WTC11 (cell line): ENCODE measurements at regions not wholly inside any gene's neighbourhood (a gene's known extent, or its start where the extent isn't known, plus 50 kb on each side); places are given as distances from the start of the nearest gene placed in this dataset.

Experiments used
- ATAC-seq: fragments of 200-7000 bp; cut with Tn5 transposase; 2 replicates; pipeline ENCODE4 v1.10.0; 2021; ENCODE audit warnings: mild to moderate bottlenecking, moderate library complexity
- CTCF ChIA-PET: fragments of 300-600 bp; sonication (Branson Sonifier 250); formaldehyde crosslinking; loops from one replicate; lab custom pipeline; 2021; ENCODE audit warnings: antibody characterized with exemption; lab: Charles Lee
- POLR2A ChIA-PET: fragments of 350-600 bp; sonication (Branson Sonifier 250); formaldehyde crosslinking; loops from one replicate; lab custom pipeline; 2021; ENCODE audit warnings: antibody characterized with exemption; lab: Charles Lee
- DNase-seq: peaks from one replicate; pipeline ENCODE4 v3.0.0; 2021; ENCODE audit warnings: low spot score
- H3K27ac Mint-ChIP-seq: 2 replicates; pipeline ENCODE4 v1.8.0; 2021; ENCODE audit warnings: mixed read lengths
- H3K27me3 Mint-ChIP-seq: 2 replicates; pipeline ENCODE4 v1.8.0; 2021; ENCODE audit warnings: low read depth, mild to moderate bottlenecking, moderate library complexity, mixed read lengths
- H3K36me3 Mint-ChIP-seq: 2 replicates; pipeline ENCODE4 v1.8.0; 2021; ENCODE audit warnings: mixed read lengths
- H3K4me1 Mint-ChIP-seq: 2 replicates; pipeline ENCODE4 v1.8.0; 2022; ENCODE audit warnings: mixed read lengths
- H3K4me3 Mint-ChIP-seq: 2 replicates; pipeline ENCODE4 v1.8.0; 2021; ENCODE audit warnings: mild to moderate bottlenecking, moderate library complexity, mixed read lengths
- H3K9me3 Mint-ChIP-seq: 2 replicates; pipeline ENCODE4 v1.8.0; 2021; ENCODE audit warnings: mixed read lengths
- CBFB ChIP-seq: sonication (generic); formaldehyde crosslinking; IDR thresholded peaks from 2 replicates; pipeline ENCODE4 v1.8.1; 2022; ENCODE audit warnings: mild to moderate bottlenecking, low read depth, missing genetic modification reagents
- CREM ChIP-seq: sonication (generic); formaldehyde crosslinking; IDR thresholded peaks from 2 replicates; pipeline ENCODE4 v1.8.1; 2022; ENCODE audit warnings: mild to moderate bottlenecking, missing genetic modification reagents, moderate library complexity
- ELF4 ChIP-seq: sonication (generic); formaldehyde crosslinking; IDR thresholded peaks from 2 replicates; pipeline ENCODE4 v1.8.1; 2022; ENCODE audit warnings: low read depth, mild to moderate bottlenecking, moderate library complexity, missing genetic modification reagents
- FOXK1 ChIP-seq: sonication (generic); formaldehyde crosslinking; IDR thresholded peaks from 2 replicates; pipeline ENCODE4 v1.8.0; 2022; ENCODE audit warnings: mild to moderate bottlenecking, moderate library complexity, missing genetic modification reagents
- FOXP1 ChIP-seq: sonication (generic); formaldehyde crosslinking; IDR thresholded peaks from 2 replicates; pipeline ENCODE4 v1.8.0; 2022; ENCODE audit warnings: missing genetic modification reagents, mild to moderate bottlenecking, moderate library complexity, borderline replicate concordance
- GRHL2 ChIP-seq: fragments of 250-450 bp; sonication (Bioruptor Pico); IDR thresholded peaks from 2 replicates; pipeline ENCODE4 v1.8.0; 2022; ENCODE audit warnings: mild to moderate bottlenecking, moderate library complexity; ENCODE audit not compliant: insufficient replicate concordance, severe bottlenecking
- OVOL2 ChIP-seq: fragments of 250-450 bp; sonication (Bioruptor Pico); IDR thresholded peaks from 2 replicates; pipeline ENCODE4 v1.9.0; 2021; ENCODE audit warnings: mild to moderate bottlenecking, borderline replicate concordance
- SMAD4 ChIP-seq: sonication (generic); formaldehyde crosslinking; IDR thresholded peaks from 2 replicates; pipeline ENCODE4 v1.8.0; 2022; ENCODE audit warnings: mild to moderate bottlenecking, missing genetic modification reagents
- TEAD1 ChIP-seq: sonication (generic); formaldehyde crosslinking; IDR thresholded peaks from 2 replicates; pipeline ENCODE4 v1.8.0; 2022; ENCODE audit warnings: mild to moderate bottlenecking, missing genetic modification reagents
- ZNF138 ChIP-seq: sonication (generic); formaldehyde crosslinking; conservative IDR thresholded peaks from 2 replicates; pipeline ENCODE4 v1.8.1; 2022; ENCODE audit warnings: mild to moderate bottlenecking, moderate library complexity, missing genetic modification reagents
- TF ChIP-seq, protein P1 (sequence below): sonication (generic); formaldehyde crosslinking; IDR thresholded peaks from 2 replicates; pipeline ENCODE4 v1.8.1; 2023; ENCODE audit warnings: mild to moderate bottlenecking, missing genetic modification reagents, moderate library complexity
- TF ChIP-seq, protein P2 (sequence below): sonication (generic); formaldehyde crosslinking; IDR thresholded peaks from 2 replicates; pipeline ENCODE4 v1.8.1; 2023; ENCODE audit warnings: mild to moderate bottlenecking, missing genetic modification reagents
- TF ChIP-seq, protein P3 (sequence below): sonication (generic); formaldehyde crosslinking; IDR thresholded peaks from 2 replicates; pipeline ENCODE4 v1.8.1; 2023; ENCODE audit warnings: mild to moderate bottlenecking, missing genetic modification reagents, moderate library complexity
- TF ChIP-seq, protein P4 (sequence below): sonication (generic); formaldehyde crosslinking; IDR thresholded peaks from 2 replicates; pipeline ENCODE4 v1.8.0; 2022; ENCODE audit warnings: mild to moderate bottlenecking, missing genetic modification reagents
- TF ChIP-seq, protein P5 (sequence below): sonication (generic); formaldehyde crosslinking; IDR thresholded peaks from 2 replicates; pipeline ENCODE4 v1.8.0; 2022; ENCODE audit warnings: mild to moderate bottlenecking, missing genetic modification reagents
- TF ChIP-seq, protein P6 (sequence below): fragments of 250-450 bp; sonication (Bioruptor Pico); IDR thresholded peaks from 2 replicates; pipeline ENCODE4 v1.8.0; 2021; ENCODE audit warnings: mild to moderate bottlenecking
- TF ChIP-seq, protein P7 (sequence below): sonication (generic); formaldehyde crosslinking; IDR thresholded peaks from 2 replicates; pipeline ENCODE4 v1.8.1; 2022; ENCODE audit warnings: mild to moderate bottlenecking, missing genetic modification reagents, moderate library complexity, borderline replicate concordance
- TF ChIP-seq, protein P8 (sequence below): sonication (generic); formaldehyde crosslinking; IDR thresholded peaks from 2 replicates; pipeline ENCODE4 v1.8.1; 2022; ENCODE audit warnings: low read depth, missing genetic modification reagents, borderline replicate concordance
- TF ChIP-seq, protein P9 (sequence below): sonication (generic); formaldehyde crosslinking; IDR thresholded peaks from 2 replicates; pipeline ENCODE4 v1.8.1; 2023; ENCODE audit warnings: mild to moderate bottlenecking, missing genetic modification reagents, borderline replicate concordance
- TF ChIP-seq, protein P10 (sequence below): sonication (generic); formaldehyde crosslinking; IDR thresholded peaks from 2 replicates; pipeline ENCODE4 v1.8.1; 2023; ENCODE audit warnings: mild to moderate bottlenecking, missing genetic modification reagents

DNA sequence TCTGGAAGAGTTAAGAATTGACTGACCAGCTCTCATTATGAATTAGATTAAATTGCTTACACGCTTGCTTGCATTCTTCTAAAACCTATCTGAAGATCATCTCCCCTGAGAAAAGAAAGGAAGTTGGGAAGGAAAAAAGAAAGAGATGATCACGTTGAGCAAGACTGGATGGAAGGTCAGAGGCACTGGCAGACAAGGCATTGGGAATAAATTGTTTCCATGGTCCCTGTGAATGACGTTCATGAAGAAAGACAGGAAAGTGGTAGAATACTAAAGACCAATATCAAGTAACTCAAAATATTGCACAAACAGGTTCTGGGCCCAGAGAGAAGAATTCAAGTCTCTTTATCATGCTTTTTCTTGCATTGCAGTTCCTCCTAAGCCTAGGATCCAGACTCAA, 1045.4 kb upstream of the MAP3K7 start (continued):
- TF ChIP-seq, protein P1, sequence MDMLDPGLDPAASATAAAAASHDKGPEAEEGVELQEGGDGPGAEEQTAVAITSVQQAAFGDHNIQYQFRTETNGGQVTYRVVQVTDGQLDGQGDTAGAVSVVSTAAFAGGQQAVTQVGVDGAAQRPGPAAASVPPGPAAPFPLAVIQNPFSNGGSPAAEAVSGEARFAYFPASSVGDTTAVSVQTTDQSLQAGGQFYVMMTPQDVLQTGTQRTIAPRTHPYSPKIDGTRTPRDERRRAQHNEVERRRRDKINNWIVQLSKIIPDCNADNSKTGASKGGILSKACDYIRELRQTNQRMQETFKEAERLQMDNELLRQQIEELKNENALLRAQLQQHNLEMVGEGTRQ (CRISPR knock-in tag), result no peak
- TF ChIP-seq GRHL2 (no peak), FOXK1 (CRISPR knock-in tag) (no peak), OVOL2 (CRISPR knock-in tag) (no peak), CBFB (CRISPR knock-in tag) (no peak)
- TF ChIP-seq, protein P2, sequence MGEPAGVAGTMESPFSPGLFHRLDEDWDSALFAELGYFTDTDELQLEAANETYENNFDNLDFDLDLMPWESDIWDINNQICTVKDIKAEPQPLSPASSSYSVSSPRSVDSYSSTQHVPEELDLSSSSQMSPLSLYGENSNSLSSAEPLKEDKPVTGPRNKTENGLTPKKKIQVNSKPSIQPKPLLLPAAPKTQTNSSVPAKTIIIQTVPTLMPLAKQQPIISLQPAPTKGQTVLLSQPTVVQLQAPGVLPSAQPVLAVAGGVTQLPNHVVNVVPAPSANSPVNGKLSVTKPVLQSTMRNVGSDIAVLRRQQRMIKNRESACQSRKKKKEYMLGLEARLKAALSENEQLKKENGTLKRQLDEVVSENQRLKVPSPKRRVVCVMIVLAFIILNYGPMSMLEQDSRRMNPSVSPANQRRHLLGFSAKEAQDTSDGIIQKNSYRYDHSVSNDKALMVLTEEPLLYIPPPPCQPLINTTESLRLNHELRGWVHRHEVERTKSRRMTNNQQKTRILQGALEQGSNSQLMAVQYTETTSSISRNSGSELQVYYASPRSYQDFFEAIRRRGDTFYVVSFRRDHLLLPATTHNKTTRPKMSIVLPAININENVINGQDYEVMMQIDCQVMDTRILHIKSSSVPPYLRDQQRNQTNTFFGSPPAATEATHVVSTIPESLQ (CRISPR knock-in tag), result no peak
- TF ChIP-seq, protein P3, sequence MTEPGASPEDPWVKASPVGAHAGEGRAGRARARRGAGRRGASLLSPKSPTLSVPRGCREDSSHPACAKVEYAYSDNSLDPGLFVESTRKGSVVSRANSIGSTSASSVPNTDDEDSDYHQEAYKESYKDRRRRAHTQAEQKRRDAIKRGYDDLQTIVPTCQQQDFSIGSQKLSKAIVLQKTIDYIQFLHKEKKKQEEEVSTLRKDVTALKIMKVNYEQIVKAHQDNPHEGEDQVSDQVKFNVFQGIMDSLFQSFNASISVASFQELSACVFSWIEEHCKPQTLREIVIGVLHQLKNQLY (CRISPR knock-in tag), result no peak
- TF ChIP-seq, protein P4, sequence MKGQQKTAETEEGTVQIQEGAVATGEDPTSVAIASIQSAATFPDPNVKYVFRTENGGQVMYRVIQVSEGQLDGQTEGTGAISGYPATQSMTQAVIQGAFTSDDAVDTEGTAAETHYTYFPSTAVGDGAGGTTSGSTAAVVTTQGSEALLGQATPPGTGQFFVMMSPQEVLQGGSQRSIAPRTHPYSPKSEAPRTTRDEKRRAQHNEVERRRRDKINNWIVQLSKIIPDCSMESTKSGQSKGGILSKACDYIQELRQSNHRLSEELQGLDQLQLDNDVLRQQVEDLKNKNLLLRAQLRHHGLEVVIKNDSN (CRISPR knock-in tag), result no peak

DNA sequence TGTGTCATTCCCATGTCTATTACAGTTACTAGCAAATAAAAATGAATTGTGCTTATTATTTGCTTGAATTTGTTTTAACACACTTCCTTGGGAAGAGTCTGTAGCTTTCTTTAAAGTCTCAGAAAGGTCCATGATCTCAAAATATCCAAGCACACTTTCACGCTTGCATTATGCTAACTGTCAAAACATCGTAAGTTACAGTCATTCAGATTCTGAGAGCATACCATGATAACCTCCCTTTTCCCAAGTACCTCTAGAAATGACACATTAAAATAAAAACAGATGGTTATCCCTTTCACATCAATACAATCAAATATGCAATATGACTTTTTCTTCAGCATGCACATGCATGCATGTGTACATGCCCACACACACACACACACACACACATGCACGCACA, 1044.4 kb upstream of the MAP3K7 start:
- no peaks in the 10 kb centered on the region for H3K9me3 Mint-ChIP-seq
- ChIA-PET CTCF (no interaction called here), POLR2A (no interaction called here)
- no peak for ATAC-seq
- H3K27me3 Mint-ChIP-seq, result no peaks in the 10 kb centered on the region
- H3K4me1 Mint-ChIP-seq, result peaks cover 30% of the 10 kb centered on the region
- no peak for DNase-seq
- no peak overlapping the region for H3K4me3 Mint-ChIP-seq
- H3K36me3 Mint-ChIP-seq, result no peaks in the 10 kb centered on the region
- no peak overlapping the region for H3K27ac Mint-ChIP-seq
- TF ChIP-seq CREM (CRISPR knock-in tag) (no peak), ZNF138 (CRISPR knock-in tag) (no peak), FOXP1 (CRISPR knock-in tag) (no peak), SMAD4 (CRISPR knock-in tag) (no peak), TEAD1 (CRISPR knock-in tag) (no peak), ELF4 (no peak)
- TF ChIP-seq, protein P5, sequence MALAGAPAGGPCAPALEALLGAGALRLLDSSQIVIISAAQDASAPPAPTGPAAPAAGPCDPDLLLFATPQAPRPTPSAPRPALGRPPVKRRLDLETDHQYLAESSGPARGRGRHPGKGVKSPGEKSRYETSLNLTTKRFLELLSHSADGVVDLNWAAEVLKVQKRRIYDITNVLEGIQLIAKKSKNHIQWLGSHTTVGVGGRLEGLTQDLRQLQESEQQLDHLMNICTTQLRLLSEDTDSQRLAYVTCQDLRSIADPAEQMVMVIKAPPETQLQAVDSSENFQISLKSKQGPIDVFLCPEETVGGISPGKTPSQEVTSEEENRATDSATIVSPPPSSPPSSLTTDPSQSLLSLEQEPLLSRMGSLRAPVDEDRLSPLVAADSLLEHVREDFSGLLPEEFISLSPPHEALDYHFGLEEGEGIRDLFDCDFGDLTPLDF, result no peak
- TF ChIP-seq, protein P4 (CRISPR knock-in tag), result no peak
- TF ChIP-seq, protein P6, sequence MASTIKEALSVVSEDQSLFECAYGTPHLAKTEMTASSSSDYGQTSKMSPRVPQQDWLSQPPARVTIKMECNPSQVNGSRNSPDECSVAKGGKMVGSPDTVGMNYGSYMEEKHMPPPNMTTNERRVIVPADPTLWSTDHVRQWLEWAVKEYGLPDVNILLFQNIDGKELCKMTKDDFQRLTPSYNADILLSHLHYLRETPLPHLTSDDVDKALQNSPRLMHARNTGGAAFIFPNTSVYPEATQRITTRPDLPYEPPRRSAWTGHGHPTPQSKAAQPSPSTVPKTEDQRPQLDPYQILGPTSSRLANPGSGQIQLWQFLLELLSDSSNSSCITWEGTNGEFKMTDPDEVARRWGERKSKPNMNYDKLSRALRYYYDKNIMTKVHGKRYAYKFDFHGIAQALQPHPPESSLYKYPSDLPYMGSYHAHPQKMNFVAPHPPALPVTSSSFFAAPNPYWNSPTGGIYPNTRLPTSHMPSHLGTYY (CRISPR knock-in tag), result no peak
- TF ChIP-seq, protein P7, sequence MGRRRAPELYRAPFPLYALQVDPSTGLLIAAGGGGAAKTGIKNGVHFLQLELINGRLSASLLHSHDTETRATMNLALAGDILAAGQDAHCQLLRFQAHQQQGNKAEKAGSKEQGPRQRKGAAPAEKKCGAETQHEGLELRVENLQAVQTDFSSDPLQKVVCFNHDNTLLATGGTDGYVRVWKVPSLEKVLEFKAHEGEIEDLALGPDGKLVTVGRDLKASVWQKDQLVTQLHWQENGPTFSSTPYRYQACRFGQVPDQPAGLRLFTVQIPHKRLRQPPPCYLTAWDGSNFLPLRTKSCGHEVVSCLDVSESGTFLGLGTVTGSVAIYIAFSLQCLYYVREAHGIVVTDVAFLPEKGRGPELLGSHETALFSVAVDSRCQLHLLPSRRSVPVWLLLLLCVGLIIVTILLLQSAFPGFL (CRISPR knock-in tag), result no peak
- TF ChIP-seq, protein P8, sequence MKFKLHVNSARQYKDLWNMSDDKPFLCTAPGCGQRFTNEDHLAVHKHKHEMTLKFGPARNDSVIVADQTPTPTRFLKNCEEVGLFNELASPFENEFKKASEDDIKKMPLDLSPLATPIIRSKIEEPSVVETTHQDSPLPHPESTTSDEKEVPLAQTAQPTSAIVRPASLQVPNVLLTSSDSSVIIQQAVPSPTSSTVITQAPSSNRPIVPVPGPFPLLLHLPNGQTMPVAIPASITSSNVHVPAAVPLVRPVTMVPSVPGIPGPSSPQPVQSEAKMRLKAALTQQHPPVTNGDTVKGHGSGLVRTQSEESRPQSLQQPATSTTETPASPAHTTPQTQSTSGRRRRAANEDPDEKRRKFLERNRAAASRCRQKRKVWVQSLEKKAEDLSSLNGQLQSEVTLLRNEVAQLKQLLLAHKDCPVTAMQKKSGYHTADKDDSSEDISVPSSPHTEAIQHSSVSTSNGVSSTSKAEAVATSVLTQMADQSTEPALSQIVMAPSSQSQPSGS, result no peak
- TF ChIP-seq, protein P9, sequence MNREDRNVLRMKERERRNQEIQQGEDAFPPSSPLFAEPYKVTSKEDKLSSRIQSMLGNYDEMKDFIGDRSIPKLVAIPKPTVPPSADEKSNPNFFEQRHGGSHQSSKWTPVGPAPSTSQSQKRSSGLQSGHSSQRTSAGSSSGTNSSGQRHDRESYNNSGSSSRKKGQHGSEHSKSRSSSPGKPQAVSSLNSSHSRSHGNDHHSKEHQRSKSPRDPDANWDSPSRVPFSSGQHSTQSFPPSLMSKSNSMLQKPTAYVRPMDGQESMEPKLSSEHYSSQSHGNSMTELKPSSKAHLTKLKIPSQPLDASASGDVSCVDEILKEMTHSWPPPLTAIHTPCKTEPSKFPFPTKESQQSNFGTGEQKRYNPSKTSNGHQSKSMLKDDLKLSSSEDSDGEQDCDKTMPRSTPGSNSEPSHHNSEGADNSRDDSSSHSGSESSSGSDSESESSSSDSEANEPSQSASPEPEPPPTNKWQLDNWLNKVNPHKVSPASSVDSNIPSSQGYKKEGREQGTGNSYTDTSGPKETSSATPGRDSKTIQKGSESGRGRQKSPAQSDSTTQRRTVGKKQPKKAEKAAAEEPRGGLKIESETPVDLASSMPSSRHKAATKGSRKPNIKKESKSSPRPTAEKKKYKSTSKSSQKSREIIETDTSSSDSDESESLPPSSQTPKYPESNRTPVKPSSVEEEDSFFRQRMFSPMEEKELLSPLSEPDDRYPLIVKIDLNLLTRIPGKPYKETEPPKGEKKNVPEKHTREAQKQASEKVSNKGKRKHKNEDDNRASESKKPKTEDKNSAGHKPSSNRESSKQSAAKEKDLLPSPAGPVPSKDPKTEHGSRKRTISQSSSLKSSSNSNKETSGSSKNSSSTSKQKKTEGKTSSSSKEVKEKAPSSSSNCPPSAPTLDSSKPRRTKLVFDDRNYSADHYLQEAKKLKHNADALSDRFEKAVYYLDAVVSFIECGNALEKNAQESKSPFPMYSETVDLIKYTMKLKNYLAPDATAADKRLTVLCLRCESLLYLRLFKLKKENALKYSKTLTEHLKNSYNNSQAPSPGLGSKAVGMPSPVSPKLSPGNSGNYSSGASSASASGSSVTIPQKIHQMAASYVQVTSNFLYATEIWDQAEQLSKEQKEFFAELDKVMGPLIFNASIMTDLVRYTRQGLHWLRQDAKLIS (CRISPR knock-in tag), result no peak
- TF ChIP-seq, protein P10, sequence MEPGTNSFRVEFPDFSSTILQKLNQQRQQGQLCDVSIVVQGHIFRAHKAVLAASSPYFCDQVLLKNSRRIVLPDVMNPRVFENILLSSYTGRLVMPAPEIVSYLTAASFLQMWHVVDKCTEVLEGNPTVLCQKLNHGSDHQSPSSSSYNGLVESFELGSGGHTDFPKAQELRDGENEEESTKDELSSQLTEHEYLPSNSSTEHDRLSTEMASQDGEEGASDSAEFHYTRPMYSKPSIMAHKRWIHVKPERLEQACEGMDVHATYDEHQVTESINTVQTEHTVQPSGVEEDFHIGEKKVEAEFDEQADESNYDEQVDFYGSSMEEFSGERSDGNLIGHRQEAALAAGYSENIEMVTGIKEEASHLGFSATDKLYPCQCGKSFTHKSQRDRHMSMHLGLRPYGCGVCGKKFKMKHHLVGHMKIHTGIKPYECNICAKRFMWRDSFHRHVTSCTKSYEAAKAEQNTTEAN, result no peak
